ENCODE measurements at regions not wholly inside any gene's neighbourhood (a gene's known extent, or its start where the extent isn't known, plus 50 kb on each side); places are given as distances from the start of the nearest gene placed in this dataset.

DNA sequence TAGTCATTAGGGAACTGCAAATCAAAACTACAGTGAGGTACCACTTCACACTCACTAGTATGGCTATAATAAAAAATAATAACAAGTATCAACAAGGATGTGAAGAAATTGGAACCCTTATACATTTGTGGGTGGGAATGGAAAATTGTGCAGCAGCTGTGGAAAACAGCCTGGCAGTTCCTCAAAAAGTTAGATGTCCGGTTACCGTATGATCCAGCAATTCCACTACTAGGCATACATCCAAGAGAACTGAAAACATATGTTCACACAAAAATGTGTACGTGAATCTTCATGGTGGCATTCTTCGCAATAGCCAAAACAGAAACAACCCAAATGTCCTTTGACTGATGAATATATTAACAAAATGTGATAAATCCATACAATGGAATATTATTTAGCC lies 187.9 kb upstream of the LYSMD4 start:
- no peaks in the 10 kb centered on the region for H3K36me3 ChIP-seq (ENCODE audit: insufficient read depth, low read length)
- DNase-seq, result no peak
- CTCF ChIA-PET (ENCODE audit: partially characterized antibody), result no interaction called here
- H3K4me1 Mint-ChIP-seq, result peaks cover 5 to 9% (median 7%) of the 10 kb centered on the region in 4 donors
- peaks cover 16% of the 10 kb centered on the region for H3K27me3 ChIP-seq (ENCODE audit: insufficient read depth, low read length)
- H3K27me3 Mint-ChIP-seq, result peaks cover 22 to 36% of the 10 kb centered on the region in 2 donors
- POLR2A ChIA-PET (ENCODE audit: partially characterized antibody), result no interaction called here
- H3K9me3 Mint-ChIP-seq, result peaks cover 0 to 4% (median 0%) of the 10 kb centered on the region in 8 donors
- H3K4me3 ChIP-seq (ENCODE audit: low read length in 2 of 2), result no peak overlapping the region
- H3K9me3 ChIP-seq (ENCODE audit: control insufficient read depth in 1 of 2, low read length in 2 of 2), result no peaks in the 10 kb centered on the region
- intact Hi-C loops (cut with micrococcal nuclease), result loop anchor here (5.0 to 10.0 kb wide), 3 partner anchors 106 to 669 kb away; partner anchors contain the start of genes LRRC28 and LYSMD4
- H3K4me1 ChIP-seq (ENCODE audit: insufficient read depth, low read length), result peaks cover 8% of the 10 kb centered on the region
- H3K36me3 Mint-ChIP-seq, result peaks cover 0 to 1% of the 10 kb centered on the region in 2 donors
- H3K27ac ChIP-seq (ENCODE audit: low read depth, low read length), result no peak overlapping the region
- H3K4me3 Mint-ChIP-seq, result no peak overlapping the region
- no peak overlapping the region for H3K27ac Mint-ChIP-seq

DNA sequence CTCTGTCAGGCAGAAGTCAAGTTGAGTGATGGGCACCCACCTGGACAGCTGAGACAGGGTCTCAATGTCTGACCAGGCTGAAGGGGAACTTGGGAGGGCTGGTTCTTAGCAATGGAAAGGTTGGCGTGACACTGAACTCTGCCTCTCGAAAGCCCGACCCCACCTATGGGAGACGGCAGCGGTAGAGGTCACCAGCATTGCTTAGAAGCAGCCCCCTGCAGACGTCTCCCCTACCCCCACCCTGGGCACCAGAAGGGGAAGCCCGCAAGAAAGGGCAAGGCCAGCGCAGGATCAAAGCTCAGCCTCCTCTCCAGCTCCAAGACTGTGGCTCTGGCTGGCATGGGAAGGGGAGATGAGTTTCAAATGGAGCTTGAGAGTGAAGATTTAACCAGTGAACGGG lies 184.8 kb upstream of the LYSMD4 start:
- Histone ChIP-seq H3K27me3 (ENCODE audit: insufficient read depth, low read length) (peaks cover 16% of the 10 kb centered on the region), H3K27ac (ENCODE audit: low read depth, low read length) (no peak overlapping the region), H3K4me3 (ENCODE audit: low read length in 2 of 2) (no peak overlapping the region), H3K4me1 (ENCODE audit: insufficient read depth, low read length) (no peaks in the 10 kb centered on the region), H3K9me3 (ENCODE audit: control insufficient read depth in 1 of 2, low read length in 2 of 2) (no peaks in the 10 kb centered on the region), H3K36me3 (ENCODE audit: insufficient read depth, low read length) (no peaks in the 10 kb centered on the region)
- H3K4me3 Mint-ChIP-seq, result no peak overlapping the region
- intact Hi-C loops (cut with micrococcal nuclease), result no loop called here
- no peaks in the 10 kb centered on the region for H3K4me1 Mint-ChIP-seq
- peaks cover 19 to 33% of the 10 kb centered on the region in 2 donors for H3K27me3 Mint-ChIP-seq
- H3K27ac Mint-ChIP-seq, result peak overlapping the region in 1 of 7 donors; percentile 19
- H3K36me3 Mint-ChIP-seq, result no peaks in the 10 kb centered on the region
- POLR2A ChIA-PET (ENCODE audit: partially characterized antibody), result no interaction called here
- DNase-seq, result no peak
- no peaks in the 10 kb centered on the region for H3K9me3 Mint-ChIP-seq
- CTCF ChIA-PET (ENCODE audit: partially characterized antibody), result interaction anchor here (0.9 kb wide), 1 partner anchor 421 kb away, joined by 3 read pairs; no protein-coding TSS in a partner anchor

DNA sequence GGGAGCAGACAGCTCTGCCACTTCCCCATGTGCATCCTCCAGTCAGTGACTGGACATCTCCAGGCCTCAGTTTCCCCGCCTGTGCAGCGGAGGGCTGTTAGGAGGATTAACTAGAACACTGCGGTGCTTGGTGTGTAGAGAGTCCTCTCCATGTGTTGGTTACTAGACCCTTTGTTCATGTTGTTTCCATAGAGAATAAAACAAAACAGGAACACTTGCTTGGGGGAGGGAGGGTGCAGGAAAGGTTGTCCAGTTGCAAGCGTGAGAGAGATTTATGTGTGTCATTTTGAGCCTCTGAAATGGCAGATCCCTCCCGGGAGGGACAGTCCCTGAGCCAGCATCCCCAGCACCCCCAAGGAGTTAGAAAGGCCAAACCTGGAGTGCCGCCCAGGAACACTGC lies 184.0 kb upstream of the LYSMD4 start:
- CTCF ChIA-PET (ENCODE audit: partially characterized antibody), result no interaction called here
- no peak for DNase-seq

DNA sequence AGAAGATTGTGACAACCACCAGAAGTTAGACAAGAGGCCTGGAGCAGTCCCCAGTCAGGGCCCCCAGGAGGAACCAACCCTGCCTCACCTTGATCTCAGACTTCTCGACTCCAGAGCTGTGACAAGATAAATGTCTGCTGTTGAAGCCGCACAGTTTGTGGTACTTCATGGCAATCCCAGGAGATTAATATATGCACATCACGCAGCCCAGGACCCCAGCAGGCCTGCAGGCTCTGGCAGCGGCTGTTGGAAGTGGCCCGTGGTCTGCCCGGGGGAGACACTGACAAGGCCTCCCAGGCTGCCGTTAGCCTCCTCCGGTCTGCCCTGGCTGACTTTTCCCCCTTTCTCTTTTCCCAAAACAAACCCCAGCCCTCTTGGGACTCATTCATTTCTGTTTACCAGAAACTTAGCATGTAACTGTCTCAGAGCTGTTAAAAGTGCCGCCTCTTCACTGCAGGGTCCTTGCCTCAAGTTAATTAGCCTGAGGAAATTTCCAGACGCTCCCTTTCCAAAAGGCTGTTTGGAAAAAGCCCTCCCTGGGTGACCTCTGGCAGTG lies 183.5 kb upstream of the LYSMD4 start:
- no peaks in the 10 kb centered on the region for H3K36me3 ChIP-seq (ENCODE audit: insufficient read depth, low read length)
- intact Hi-C loops (cut with micrococcal nuclease), result no loop called here
- Mint-ChIP-seq H3K27ac (no peak overlapping the region), H3K4me3 (no peak overlapping the region), H3K36me3 (no peaks in the 10 kb centered on the region), H3K9me3 (no peaks in the 10 kb centered on the region), H3K27me3 (peaks cover 19 to 30% of the 10 kb centered on the region in 2 donors), H3K4me1 (no peaks in the 10 kb centered on the region)
- no peaks in the 10 kb centered on the region for H3K9me3 ChIP-seq (ENCODE audit: control insufficient read depth in 1 of 2, low read length in 2 of 2)
- no peaks in the 10 kb centered on the region for H3K4me1 ChIP-seq (ENCODE audit: insufficient read depth, low read length)
- ChIA-PET CTCF (ENCODE audit: partially characterized antibody) (no interaction called here), POLR2A (ENCODE audit: partially characterized antibody) (no interaction called here)
- DNase-seq, result no peak
- peaks cover 12% of the 10 kb centered on the region for H3K27me3 ChIP-seq (ENCODE audit: insufficient read depth, low read length)
- no peak overlapping the region for H3K27ac ChIP-seq (ENCODE audit: low read depth, low read length)
- H3K4me3 ChIP-seq (ENCODE audit: low read length in 2 of 2), result no peak overlapping the region

More for the DNA sequence above, 184.0 kb upstream of the LYSMD4 start:
- H3K4me1 ChIP-seq (ENCODE audit: insufficient read depth, low read length), result no peaks in the 10 kb centered on the region
- no peak overlapping the region for H3K27ac ChIP-seq (ENCODE audit: low read depth, low read length)
- Mint-ChIP-seq H3K4me3 (no peak overlapping the region), H3K27ac (no peak overlapping the region), H3K9me3 (no peaks in the 10 kb centered on the region), H3K27me3 (peaks cover 19 to 32% of the 10 kb centered on the region in 2 donors), H3K36me3 (no peaks in the 10 kb centered on the region), H3K4me1 (no peaks in the 10 kb centered on the region)
- intact Hi-C loops (cut with micrococcal nuclease), result no loop called here
- POLR2A ChIA-PET (ENCODE audit: partially characterized antibody), result no interaction called here
- no peaks in the 10 kb centered on the region for H3K36me3 ChIP-seq (ENCODE audit: insufficient read depth, low read length)
- H3K4me3 ChIP-seq (ENCODE audit: low read length in 2 of 2), result no peak overlapping the region
- H3K9me3 ChIP-seq (ENCODE audit: control insufficient read depth in 1 of 2, low read length in 2 of 2), result no peaks in the 10 kb centered on the region
- H3K27me3 ChIP-seq (ENCODE audit: insufficient read depth, low read length), result peaks cover 16% of the 10 kb centered on the region

DNA sequence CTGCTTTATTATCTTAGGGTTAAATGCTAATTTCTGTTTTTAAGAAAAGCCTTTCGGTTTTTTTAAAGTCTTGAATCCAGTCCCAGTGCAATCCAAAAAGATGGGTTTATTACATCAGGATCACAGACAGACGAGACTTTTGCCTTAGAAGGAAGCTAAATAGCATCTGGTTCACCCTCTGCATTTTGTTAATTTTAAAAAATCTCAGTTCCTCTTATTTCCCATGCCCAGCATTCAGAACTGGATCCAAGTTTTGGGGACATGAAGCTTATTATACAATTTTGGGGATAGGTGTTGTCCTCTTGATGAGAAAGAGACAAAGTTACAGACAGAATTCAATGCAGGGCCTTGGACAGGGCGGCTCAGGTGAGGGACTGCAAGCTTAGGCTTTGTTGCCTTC lies 181.5 kb upstream of the LYSMD4 start:
- ChIA-PET POLR2A (ENCODE audit: partially characterized antibody) (no interaction called here), CTCF (ENCODE audit: partially characterized antibody) (no interaction called here)
- Mint-ChIP-seq H3K27ac (no peak overlapping the region), H3K36me3 (no peaks in the 10 kb centered on the region), H3K9me3 (no peaks in the 10 kb centered on the region), H3K27me3 (peaks cover 10 to 25% of the 10 kb centered on the region in 2 donors), H3K4me1 (no peaks in the 10 kb centered on the region), H3K4me3 (no peak overlapping the region)
- H3K27me3 ChIP-seq (ENCODE audit: insufficient read depth, low read length), result peaks cover 6% of the 10 kb centered on the region
- no peak overlapping the region for H3K27ac ChIP-seq (ENCODE audit: low read depth, low read length)
- H3K4me3 ChIP-seq (ENCODE audit: low read length in 2 of 2), result no peak overlapping the region
- DNase-seq, result no peak
- intact Hi-C loops (cut with micrococcal nuclease), result no loop called here
- no peaks in the 10 kb centered on the region for H3K36me3 ChIP-seq (ENCODE audit: insufficient read depth, low read length)
- H3K4me1 ChIP-seq (ENCODE audit: insufficient read depth, low read length), result no peaks in the 10 kb centered on the region
- no peaks in the 10 kb centered on the region for H3K9me3 ChIP-seq (ENCODE audit: control insufficient read depth in 1 of 2, low read length in 2 of 2)

DNA sequence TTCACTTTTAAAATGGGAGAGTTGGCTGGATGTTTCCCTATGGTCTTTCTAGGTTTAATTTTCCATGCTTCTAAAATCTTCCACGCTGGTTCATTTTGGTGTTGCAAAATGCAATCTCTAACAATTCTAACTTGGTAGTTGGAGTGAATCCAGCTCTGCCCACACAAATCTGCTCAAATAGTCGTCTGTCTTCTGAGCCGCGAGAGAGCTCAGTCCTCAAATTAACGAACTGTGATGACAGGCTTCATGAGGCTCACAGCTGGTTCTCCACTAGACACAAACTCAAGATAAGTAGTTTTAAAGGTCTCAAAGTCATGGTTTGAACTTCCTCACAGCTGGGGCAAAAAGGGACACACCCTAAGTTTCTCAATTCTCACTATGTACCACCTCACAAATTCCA lies 178.6 kb upstream of the LYSMD4 start:
- Mint-ChIP-seq H3K4me1 (no peaks in the 10 kb centered on the region), H3K27me3 (peaks cover 0 to 4% of the 10 kb centered on the region in 2 donors), H3K36me3 (no peaks in the 10 kb centered on the region), H3K4me3 (no peak overlapping the region), H3K9me3 (peaks cover 0 to 7% (median 0%) of the 10 kb centered on the region in 8 donors), H3K27ac (no peak overlapping the region)
- Histone ChIP-seq H3K27ac (ENCODE audit: low read depth, low read length) (no peak overlapping the region), H3K9me3 (ENCODE audit: control insufficient read depth in 1 of 2, low read length in 2 of 2) (no peaks in the 10 kb centered on the region), H3K36me3 (ENCODE audit: insufficient read depth, low read length) (no peaks in the 10 kb centered on the region), H3K27me3 (ENCODE audit: insufficient read depth, low read length) (no peaks in the 10 kb centered on the region), H3K4me3 (ENCODE audit: low read length in 2 of 2) (no peak overlapping the region), H3K4me1 (ENCODE audit: insufficient read depth, low read length) (no peaks in the 10 kb centered on the region)
- no peak for DNase-seq
- POLR2A ChIA-PET (ENCODE audit: partially characterized antibody), result no interaction called here
- intact Hi-C loops (cut with micrococcal nuclease), result no loop called here
- CTCF ChIA-PET (ENCODE audit: partially characterized antibody), result no interaction called here

DNA sequence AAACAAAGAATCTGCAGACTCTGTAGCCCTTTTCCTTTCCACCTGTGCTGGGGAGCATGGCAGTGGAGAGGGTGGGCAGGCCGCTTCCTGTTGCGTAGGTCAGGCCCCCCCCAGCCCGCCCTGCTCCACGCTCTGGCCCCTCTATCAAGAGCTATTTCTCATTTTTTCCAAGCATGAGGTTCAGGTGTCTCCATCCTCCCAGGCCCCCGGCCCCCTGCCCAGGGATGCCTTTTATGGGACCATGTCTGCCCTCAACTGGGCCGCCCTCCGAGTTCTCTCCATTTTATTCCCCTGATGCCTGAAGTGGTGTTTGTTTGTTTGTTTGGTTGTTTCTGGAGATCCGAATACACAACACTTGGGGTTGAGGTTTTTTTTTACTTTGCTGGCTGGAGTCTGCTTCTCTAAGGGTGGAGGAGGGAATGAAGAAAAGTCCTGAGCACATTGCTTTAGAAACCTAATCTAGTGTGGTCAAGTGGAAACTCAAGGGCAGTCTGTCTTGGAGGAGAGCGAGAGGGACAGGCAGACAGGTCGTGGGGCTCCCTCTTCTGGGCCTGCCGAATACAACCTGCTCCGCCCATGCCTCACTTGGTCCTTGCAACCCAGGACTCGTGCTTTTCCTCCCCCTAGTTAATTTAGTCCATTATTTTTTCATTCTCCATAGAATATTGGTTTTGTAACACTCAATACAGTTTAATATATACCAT lies 176.5 kb upstream of the LYSMD4 start:
- H3K36me3 Mint-ChIP-seq, result no peaks in the 10 kb centered on the region
- DNase-seq, result no peak
- no peak overlapping the region for H3K27ac Mint-ChIP-seq
- POLR2A ChIA-PET (ENCODE audit: partially characterized antibody), result no interaction called here
- peaks cover 0 to 7% (median 0%) of the 10 kb centered on the region in 8 donors for H3K9me3 Mint-ChIP-seq
- Histone ChIP-seq H3K36me3 (ENCODE audit: insufficient read depth, low read length) (no peaks in the 10 kb centered on the region), H3K9me3 (ENCODE audit: control insufficient read depth in 1 of 2, low read length in 2 of 2) (no peaks in the 10 kb centered on the region), H3K27ac (ENCODE audit: low read depth, low read length) (no peak overlapping the region), H3K4me3 (ENCODE audit: low read length in 2 of 2) (no peak overlapping the region), H3K27me3 (ENCODE audit: insufficient read depth, low read length) (no peaks in the 10 kb centered on the region), H3K4me1 (ENCODE audit: insufficient read depth, low read length) (no peaks in the 10 kb centered on the region)
- no peaks in the 10 kb centered on the region for H3K27me3 Mint-ChIP-seq
- H3K4me1 Mint-ChIP-seq, result no peaks in the 10 kb centered on the region
- CTCF ChIA-PET (ENCODE audit: partially characterized antibody), result interaction anchor here (1.5 kb wide), 1 partner anchor 15 kb away, joined by 3 read pairs; no protein-coding TSS in a partner anchor
- H3K4me3 Mint-ChIP-seq, result peak overlapping the region in 1 of 8 donors; percentile 41
- intact Hi-C loops (cut with micrococcal nuclease), result no loop called here

All from CD4-positive, alpha-beta memory T cell (primary cell).